ENCODE measurements at regions not wholly inside any gene's neighbourhood (a gene's known extent, or its start where the extent isn't known, plus 50 kb on each side); places are given as distances from the start of the nearest gene placed in this dataset.
"Not testable (repeated sequence)": the region's sequence is repeated elsewhere in the genome, so short reads cannot be mapped to it uniquely, and the experiment has no call there.

GRCh38 chr2:16363581-16363980 lies 302.1 kb downstream of the CYRIA start:
- no peak for DNase-seq (ENCODE audit: low spot score)

- no peak for DNase-seq (ENCODE audit: low spot score)
Observed at GRCh38 chr2:16362611-16363010, 303.0 kb downstream of the CYRIA start.

DNA sequence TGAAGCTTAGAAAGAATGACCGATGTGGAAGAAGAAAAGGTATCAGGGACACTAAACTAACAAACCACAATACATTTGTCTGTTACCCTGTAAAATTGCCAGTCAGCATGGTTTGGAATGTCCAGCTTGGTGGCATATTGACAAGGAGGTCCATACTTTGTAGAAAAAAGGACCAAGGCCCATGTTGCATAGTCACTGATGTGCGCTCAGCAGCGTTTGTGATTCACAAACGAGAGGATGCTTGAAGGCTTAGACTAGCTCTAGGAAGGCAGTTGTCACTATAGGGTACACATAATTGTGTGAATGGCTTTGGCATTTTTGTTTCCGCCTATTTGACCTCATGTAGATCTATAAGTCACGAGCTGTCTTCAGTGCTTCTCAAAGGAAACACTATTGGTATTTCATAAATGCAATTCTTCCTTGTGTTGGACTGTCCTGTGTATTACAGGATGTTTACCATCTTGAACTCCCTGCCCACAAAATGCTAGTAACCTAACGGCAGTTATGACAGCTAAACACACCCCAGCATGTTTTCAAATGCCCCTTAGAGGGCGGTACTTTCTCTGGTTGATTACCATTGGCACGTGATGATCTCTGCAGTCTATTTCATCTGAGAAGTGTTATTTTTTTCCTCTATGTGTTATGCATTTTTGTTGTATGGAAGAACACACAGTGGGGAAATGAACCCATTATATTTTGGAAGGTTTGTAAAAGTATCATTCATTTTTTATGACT lies 304.2 kb downstream of the CYRIA start:
- no peak for DNase-seq (ENCODE audit: low spot score)

DNA sequence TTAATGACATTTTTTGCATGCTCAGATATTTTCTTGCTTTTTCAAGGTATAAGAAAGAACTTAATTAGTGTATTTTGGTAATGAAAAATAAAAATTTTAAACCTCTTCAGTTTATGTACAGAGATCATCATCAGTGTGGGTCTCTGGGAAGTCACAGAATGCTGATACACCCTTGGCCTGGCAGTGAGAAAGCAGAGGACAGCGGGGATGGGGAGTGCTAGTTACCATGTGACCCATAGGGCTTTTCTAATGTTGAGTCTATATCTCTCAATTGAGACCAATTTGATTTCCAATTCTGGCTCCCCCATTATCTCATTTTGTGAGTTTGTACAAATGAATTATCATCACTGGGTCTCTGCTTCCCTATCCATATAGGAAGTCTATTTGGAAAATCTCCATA lies 305.7 kb downstream of the CYRIA start:
- no peak for DNase-seq (ENCODE audit: low spot score)

DNA sequence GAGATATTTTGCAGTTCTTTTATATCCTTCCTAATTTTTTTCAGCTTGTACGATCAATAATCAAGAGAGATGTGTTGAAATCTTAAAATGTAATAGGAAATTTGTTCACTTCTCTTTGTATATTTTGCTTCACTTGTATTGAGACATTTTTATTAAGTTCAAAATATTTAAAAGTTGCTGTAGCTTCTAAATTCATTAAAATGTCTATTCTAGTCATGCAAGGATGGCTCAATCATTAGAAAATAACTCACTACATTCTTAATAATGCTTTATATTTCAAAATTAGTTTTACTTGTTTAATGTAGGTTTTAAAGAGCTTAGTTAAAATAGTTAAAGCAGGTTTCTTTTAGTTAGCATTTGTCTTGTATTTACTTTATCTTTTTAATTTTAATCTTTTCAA lies 308.4 kb downstream of the CYRIA start:
- DNase-seq (ENCODE audit: low spot score): no peak

DNA sequence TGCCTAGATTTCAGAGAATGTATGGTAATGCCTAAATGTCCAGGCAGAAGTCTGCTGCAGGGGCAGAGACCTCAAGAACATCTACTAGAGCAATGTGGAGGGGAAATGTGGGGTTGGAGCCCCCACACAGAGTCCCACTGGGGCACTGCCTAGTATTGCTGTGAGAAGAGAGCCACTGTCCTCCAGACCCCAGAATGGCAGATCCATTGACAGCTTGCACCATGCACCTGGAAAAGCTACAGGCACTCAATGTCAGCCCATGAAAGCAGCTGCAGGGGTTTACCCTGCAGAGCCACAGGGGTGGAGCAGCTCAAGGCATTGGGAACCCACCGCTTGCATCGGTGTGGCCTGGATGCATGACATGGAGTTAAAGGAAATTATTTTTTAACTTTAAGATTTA lies 314.1 kb downstream of the CYRIA start:
- DNase-seq (ENCODE audit: low spot score): no peak

GRCh38 chr2:16351137-16351536 lies 314.5 kb downstream of the CYRIA start:
- DNase-seq (ENCODE audit: low spot score): no peak

- DNase-seq (ENCODE audit: low spot score): no peak
Observed at GRCh38 chr2:16350211-16350610, 315.4 kb downstream of the CYRIA start.

GRCh38 chr2:16349811-16350210 lies 315.8 kb downstream of the CYRIA start:
- DNase-seq (ENCODE audit: low spot score): no peak

GRCh38 chr2:16348821-16349515 lies 316.7 kb downstream of the CYRIA start:
- no peak for DNase-seq (ENCODE audit: low spot score)

DNA sequence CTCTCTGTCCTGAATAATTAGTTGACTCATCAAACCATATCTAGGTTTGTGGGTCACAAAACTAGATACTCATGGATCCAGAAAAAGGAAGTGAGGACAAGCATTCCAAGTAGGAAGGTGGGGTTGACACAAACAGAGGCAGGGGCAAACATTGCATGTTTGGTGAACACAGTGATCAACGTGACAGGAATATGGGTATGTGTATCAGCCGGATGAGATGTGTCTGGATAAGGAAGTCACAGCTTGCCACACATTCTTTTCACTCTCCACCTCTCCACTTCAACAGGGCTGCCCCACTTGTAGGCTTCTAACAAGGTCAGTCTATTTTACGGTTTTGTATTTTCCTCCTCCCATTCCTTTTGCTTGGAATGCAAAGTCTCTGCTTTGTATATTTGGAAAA lies 319.0 kb downstream of the CYRIA start:
- no peak for DNase-seq (ENCODE audit: low spot score)

DNA sequence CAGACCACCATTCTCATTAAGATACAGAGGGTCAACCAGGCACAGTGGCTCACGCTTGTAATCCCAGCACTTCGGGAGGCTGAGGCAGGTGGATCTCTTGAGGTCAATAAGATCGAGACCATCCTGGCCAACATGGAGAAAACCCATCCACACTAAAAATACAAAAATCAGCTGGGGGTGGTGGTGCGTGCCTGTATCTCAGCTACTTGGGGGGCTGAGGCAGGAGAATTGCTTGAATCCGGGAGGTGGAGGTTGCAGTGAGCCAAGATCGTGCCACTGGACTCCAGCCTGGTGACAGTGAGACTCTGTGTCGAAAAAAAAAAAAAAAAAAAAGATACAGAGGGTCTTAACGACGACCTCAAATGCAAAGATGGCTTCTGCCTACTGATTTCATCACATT lies 320.4 kb downstream of the CYRIA start:
- DNase-seq (ENCODE audit: low spot score): not testable (repeated sequence)

DNA sequence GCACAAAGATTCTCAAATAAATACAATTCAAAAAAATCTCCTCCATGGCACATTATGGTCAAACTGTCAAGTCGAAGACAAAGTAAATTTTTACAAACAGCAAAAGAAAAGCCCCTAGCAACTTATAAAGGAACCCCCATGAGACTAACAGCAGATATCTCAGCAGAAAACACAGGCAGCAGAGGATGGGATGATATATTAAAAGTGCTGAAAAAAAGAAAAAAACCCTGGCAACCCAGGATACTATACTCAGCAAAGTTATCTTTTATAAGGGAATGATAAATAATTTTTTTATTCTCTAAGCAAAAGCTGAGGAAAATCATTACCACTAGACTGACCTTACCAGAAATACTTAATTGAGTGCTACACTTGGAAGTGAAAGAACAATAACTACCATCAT lies 326.4 kb downstream of the CYRIA start:
- no peak for DNase-seq (ENCODE audit: low spot score)

GRCh38 chr2:16338026-16338425 lies 327.6 kb downstream of the CYRIA start:
- no peak for DNase-seq (ENCODE audit: low spot score)

GRCh38 chr2:16336916-16337315 lies 328.7 kb downstream of the CYRIA start:
- no peak for DNase-seq (ENCODE audit: low spot score)

DNA sequence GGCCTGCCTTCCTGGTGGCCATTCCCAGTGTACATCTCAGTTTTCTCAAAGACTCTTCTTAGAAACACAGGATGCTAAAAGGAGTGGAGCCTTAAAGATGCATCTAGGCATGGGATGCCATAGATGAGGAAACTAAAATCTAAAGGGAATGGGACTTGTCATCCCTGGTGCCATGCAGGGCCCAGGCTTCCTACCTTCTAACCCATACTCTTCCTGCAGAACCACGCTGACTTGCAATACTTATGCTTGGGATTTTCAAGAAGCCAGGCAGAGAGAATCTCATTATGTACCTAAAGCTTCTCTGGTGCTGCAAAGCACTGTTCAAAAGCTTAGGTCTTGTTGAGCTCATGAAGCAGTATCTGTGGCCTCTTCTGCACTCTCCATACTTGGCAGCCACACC lies 329.1 kb downstream of the CYRIA start:
- DNase-seq (ENCODE audit: low spot score): no peak

DNA sequence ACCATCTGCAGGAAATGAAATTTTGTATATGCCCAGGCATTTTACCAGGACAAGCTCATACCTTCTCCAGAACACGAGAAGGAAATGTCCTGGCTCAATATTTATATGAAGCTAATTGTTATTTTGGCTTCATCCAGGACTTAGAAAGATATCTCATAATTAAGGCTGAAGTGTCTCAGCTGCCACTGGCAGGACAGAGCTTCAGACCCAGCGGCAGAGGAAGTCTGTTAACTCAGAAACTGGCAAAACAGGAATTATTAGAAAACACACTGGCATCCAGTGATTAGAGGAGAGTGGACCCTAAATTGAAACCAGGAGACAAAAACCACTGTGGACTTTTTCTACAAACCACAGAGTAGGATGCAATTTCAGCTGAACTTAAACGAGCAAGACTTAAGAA lies 329.7 kb downstream of the CYRIA start:
- no peak for DNase-seq (ENCODE audit: low spot score)

DNA sequence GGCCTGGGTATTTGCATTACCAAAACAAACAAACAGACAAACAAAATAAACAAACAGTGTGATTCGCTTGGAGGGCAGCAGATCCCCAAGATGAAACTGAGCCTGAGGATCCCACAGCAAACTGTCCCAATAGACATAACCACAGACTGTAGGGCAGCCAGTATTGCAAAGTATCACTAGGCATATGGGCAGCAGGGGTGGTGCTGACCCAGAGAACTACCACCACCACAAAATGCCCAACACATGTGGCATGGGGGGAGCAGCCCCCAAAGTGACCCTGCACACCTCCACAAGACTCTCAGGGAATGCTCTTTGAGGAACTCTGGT lies 330.1 kb downstream of the CYRIA start:
- no peak for DNase-seq (ENCODE audit: low spot score)

- no peak for DNase-seq (ENCODE audit: low spot score)
Observed at GRCh38 chr2:16334886-16335603, 330.6 kb downstream of the CYRIA start.

DNA sequence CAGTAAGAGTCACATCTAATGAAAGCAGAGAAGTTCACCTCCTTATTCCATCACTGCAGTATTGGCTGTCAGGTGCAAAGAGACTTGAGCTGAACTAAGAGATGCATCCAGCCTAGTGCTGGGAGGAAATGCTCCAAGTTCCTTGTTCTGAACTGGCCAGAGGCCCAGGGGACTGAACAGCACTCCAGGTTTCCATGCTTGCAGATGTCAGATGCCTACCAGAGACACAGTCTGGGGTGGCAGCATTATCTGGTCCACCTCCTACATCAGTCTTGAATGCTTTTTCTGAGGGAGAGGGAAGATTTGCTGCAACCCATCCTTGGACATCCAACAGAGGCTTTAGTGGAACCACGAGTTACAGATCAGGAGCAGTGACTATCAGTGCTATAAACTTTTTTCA lies 331.3 kb downstream of the CYRIA start:
- no peak for DNase-seq (ENCODE audit: low spot score)

GRCh38 chr2:16333681-16334080 lies 332.0 kb downstream of the CYRIA start:
- no peak for DNase-seq (ENCODE audit: low spot score)

DNA sequence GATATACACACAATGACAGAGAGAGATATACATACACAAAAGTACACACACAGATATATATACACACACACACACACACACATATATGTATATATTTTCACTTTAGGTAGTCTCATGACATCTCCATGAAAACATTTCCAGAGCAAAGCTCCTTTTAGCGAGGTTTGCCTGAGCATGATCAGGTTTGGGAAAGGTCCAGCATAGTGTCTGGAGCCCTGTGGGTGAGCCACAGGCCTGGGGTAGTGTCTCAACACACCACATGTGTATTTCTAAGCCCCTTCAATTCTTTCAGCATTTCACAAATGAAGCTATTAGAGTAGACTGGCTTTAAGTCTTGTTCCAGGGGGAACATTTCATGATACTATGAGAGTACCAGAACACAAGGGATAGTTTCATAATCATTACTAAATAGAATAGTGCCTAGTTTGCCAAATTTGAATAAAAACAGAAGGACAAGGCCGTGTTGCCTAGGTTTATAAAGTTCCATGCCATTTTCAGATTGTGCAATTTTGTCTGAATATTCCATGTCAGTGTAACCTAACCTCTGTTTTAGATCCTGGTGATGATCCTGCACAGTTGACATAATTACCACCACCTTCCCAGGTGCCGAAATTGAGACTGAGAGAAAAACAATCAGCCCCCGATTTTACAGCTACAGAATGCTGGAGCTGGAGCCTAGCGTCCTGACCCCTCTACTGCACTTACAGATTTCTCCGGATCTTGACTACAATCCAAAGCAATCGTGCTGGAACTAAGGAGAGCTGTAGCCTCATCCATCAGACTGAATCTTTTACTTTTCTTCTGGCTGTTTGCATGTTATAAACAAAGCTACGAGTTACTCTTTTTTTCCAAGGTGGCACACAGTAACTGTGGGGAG lies 332.7 kb downstream of the CYRIA start:
- no peak for DNase-seq (ENCODE audit: low spot score)
